ENCODE measurements at regions not wholly inside any gene's neighbourhood (a gene's known extent, or its start where the extent isn't known, plus 50 kb on each side); places are given as distances from the start of the nearest gene placed in this dataset.

GRCh38 chr3:187924651-187925050, 179.4 kb upstream of the BCL6 start:
- TF ChIP-seq FOS (IDR thresholded peaks at IDR 0.05; ENCODE audit: borderline replicate concordance, insufficient read depth, low read length) (no peak), POLR2A (IDR thresholded peaks at IDR 0.05; ENCODE audit: low read depth, low read length) (no peak), POLR2AphosphoS5 (IDR thresholded peaks at IDR 0.05; ENCODE audit: insufficient read depth, low read depth, low read length) (no peak), MAX (IDR thresholded peaks at IDR 0.05; ENCODE audit: insufficient read depth, insufficient read length) (no peak), MYC (IDR thresholded peaks at IDR 0.05; ENCODE audit: low read depth, low read length) (no peak), GATA2 (IDR thresholded peaks at IDR 0.05; ENCODE audit: insufficient read depth, insufficient read length, low read depth, low read length) (no peak), CTCF (IDR thresholded peaks at IDR 0.05; ENCODE audit: extremely low read depth in 1 of 2, insufficient read depth in 1 of 2, low read depth in 1 of 2, low read length in 2 of 2) (no peak), EZH2 (IDR thresholded peaks at IDR 0.05; ENCODE audit: borderline replicate concordance, low read depth, low read length, severe bottlenecking) (no peak), JUN (IDR thresholded peaks at IDR 0.05; ENCODE audit: borderline replicate concordance, insufficient read depth, insufficient read length, low read depth) (no peak)
- Histone ChIP-seq H3K4me2 (ENCODE audit: insufficient read depth, low read length) (no peak overlapping the region), H3K79me2 (ENCODE audit: control insufficient read depth, insufficient read depth, low read length) (no peaks in the 10 kb centered on the region), H3K9ac (replicated peaks; ENCODE audit: extremely low read depth, insufficient read depth, low read length) (no peak overlapping the region), H2AFZ (ENCODE audit: low read depth, low read length) (no peak overlapping the region), H3K27ac (ENCODE audit: insufficient read depth, low read depth, low read length) (no peak overlapping the region), H3K4me1 (ENCODE audit: control insufficient read depth, extremely low read depth, insufficient read depth, low read length) (no peaks in the 10 kb centered on the region), H3K36me3 (ENCODE audit: control insufficient read depth in 2 of 2, extremely low read depth in 1 of 2, insufficient read depth in 2 of 2, low read length in 2 of 2) (no peaks in the 10 kb centered on the region), H3K9me1 (replicated peaks; ENCODE audit: control insufficient read depth, extremely low read depth, insufficient read depth, low read length) (no peaks in the 10 kb centered on the region), H3K27me3 (ENCODE audit: control insufficient read depth in 2 of 2, insufficient read depth in 2 of 2, low read length in 2 of 2) (peaks cover 0 to 4% of the 10 kb centered on the region in 2 experiments), H3K9me3 (replicated peaks; ENCODE audit: control insufficient read depth, insufficient read depth, low read length) (no peaks in the 10 kb centered on the region), H4K20me1 (replicated peaks; ENCODE audit: control insufficient read depth, extremely low read depth, insufficient read depth, low read length) (no peaks in the 10 kb centered on the region), H3K4me3 (replicated peaks in 1 of 3; ENCODE audit: insufficient read depth in 1 of 3, low read depth in 1 of 3, low read length in 3 of 3) (no peak overlapping the region)
- no peak for FAIRE-seq
- intact Hi-C loops (cut with micrococcal nuclease) (no loop called here), dilution Hi-C loops (cut with MboI; ENCODE audit: extremely low pct_ligation_motif_present, low sequenced_read_pairs) (no loop called here)
- DNase-seq (ENCODE audit: low read depth, low spot score), result no peak
- ChIA-PET CTCF (no interaction called here), POLR2A (no interaction called here)
- no TSS peak for BruUV-seq (replicated peaks)
